Erythroblast (primary cell): ENCODE measurements at regions not wholly inside any gene's neighbourhood (a gene's known extent, or its start where the extent isn't known, plus 50 kb on each side); places are given as distances from the start of the nearest gene placed in this dataset.

ENCODE experiments used
- GATA1 ChIP-seq: IDR thresholded peaks from 2 replicates; pipeline ENCODE4 v1.6.1; 2011; ENCODE audit warnings: low read depth, mild to moderate bottlenecking, control low read depth, low read length, moderate library complexity
- POLR2A ChIP-seq: IDR thresholded peaks from 2 replicates; pipeline ENCODE4 v1.6.1; 2011; ENCODE audit warnings: mild to moderate bottlenecking, low read length

GRCh38 chr7:24476227-24476626 lies 97.0 kb upstream of the PALS2 start:
- TF ChIP-seq POLR2A (no peak), GATA1 (no peak)
